Keratinocyte (primary cell): ENCODE measurements at regions not wholly inside any gene's neighbourhood (a gene's known extent, or its start where the extent isn't known, plus 50 kb on each side); places are given as distances from the start of the nearest gene placed in this dataset.

Source experiments
- CTCF ChIP-seq, 3 experiments: IDR thresholded peaks in 1 of 3; conservative IDR thresholded peaks in 1 of 3; optimal IDR thresholded peaks in 1 of 3; 2 replicates in 2 of 3; 3 replicates in 1 of 3; pipeline versions ENCODE3 to v1.5.1; 2011; ENCODE audit warnings: low read length in 3 of 3, mild to moderate bottlenecking in 3 of 3, moderate library complexity in 2 of 3, control low read depth in 1 of 3, inconsistent platforms in 1 of 3; ENCODE audit not compliant: insufficient read depth in 2 of 3; ENCODE audit errors: extremely low read depth in 1 of 3
- EZH2 ChIP-seq: IDR thresholded peaks from one replicate; pipeline ENCODE4 v1.6.1; 2012; ENCODE audit warnings: inconsistent platforms, mild to moderate bottlenecking, low read length, moderate library complexity

- no peak for TF ChIP-seq CTCF (optimal IDR thresholded peaks at IDR 0.05 in 1 of 3, IDR thresholded peaks at IDR 0.05 in 1 of 3, conservative IDR thresholded peaks at IDR 0.05 in 1 of 3; ENCODE audit: extremely low read depth in 1 of 3, insufficient read depth in 2 of 3, low read length in 3 of 3)
- TF ChIP-seq EZH2: no peak
Measured at GRCh38 chr13:64054321-64054720, 2638.7 kb upstream of the PCDH20 start.
